ENCODE measurements at regions not wholly inside any gene's neighbourhood (a gene's known extent, or its start where the extent isn't known, plus 50 kb on each side); places are given as distances from the start of the nearest gene placed in this dataset.

- 27 to 30% methylated on average over 4 of the region's 4 CpGs for WGBS, 2 experiments (ENCODE audit: low coverage in 1 of 2, low lambda C conversion rate in 2 of 2, missing lambda C conversion rate in 2 of 2)
- TF ChIP-seq EZH2 (IDR thresholded peaks at IDR 0.05; ENCODE audit: insufficient read depth, poor library complexity, severe bottlenecking) (no peak), EZH2phosphoT487 (IDR thresholded peaks at IDR 0.05; ENCODE audit: insufficient read depth, low read depth) (no peak)
Observed at GRCh38 chr15:38690719-38691332, 126.2 kb upstream of the RASGRP1 start.

GRCh38 chr15:38691377-38691776, 126.8 kb upstream of the RASGRP1 start:
- Histone ChIP-seq H2AFZ (no peak overlapping the region), H3K4me3 (no peak overlapping the region), H3K79me2 (ENCODE audit: insufficient read depth) (no peaks in the 10 kb centered on the region), H3K27me3 (replicated peaks; ENCODE audit: insufficient read depth) (no peaks in the 10 kb centered on the region), H3K4me1 (ENCODE audit: insufficient read depth) (peaks cover 13% of the 10 kb centered on the region; the same call in 1 of the 2 replicates), H3K9me3 (ENCODE audit: low read depth) (no peaks in the 10 kb centered on the region), H3K9ac (no peak overlapping the region), H3K9me2 (ENCODE audit: insufficient read depth) (no peaks in the 10 kb centered on the region), H3K36me3 (ENCODE audit: low read depth) (no peaks in the 10 kb centered on the region), H3K4me2 (ENCODE audit: unreplicated experiment) (no peak overlapping the region), H3K27ac (no peak overlapping the region), H4K20me1 (ENCODE audit: insufficient read depth) (no peaks in the 10 kb centered on the region), H3F3A (ENCODE audit: insufficient read depth) (0 out of 2 replicates have a peak, but pooled peaks cover 6% of the 10 kb centered on the region)
- 86 to 93% methylated on average over 2 of the region's 2 CpGs for WGBS, 2 experiments (ENCODE audit: low coverage in 1 of 2, low lambda C conversion rate in 2 of 2, missing lambda C conversion rate in 2 of 2)
- in situ Hi-C loops (cut with MboI): loop anchor here (10.0 kb wide), 1 partner anchor 227 kb away; no protein-coding TSS in a partner anchor
- no peak for TF ChIP-seq EZH2phosphoT487 (IDR thresholded peaks at IDR 0.05; ENCODE audit: insufficient read depth, low read depth)
- no peak for TF ChIP-seq EZH2 (IDR thresholded peaks at IDR 0.05; ENCODE audit: insufficient read depth, poor library complexity, severe bottlenecking)
- DNase-seq: no peak

More at GRCh38 chr15:38690719-38691332, 126.2 kb upstream of the RASGRP1 start:
- no peaks in the 10 kb centered on the region for H3K79me2 ChIP-seq (ENCODE audit: insufficient read depth)
- peak; percentile 78 for DNase-seq
- no peak overlapping the region for H3K4me2 ChIP-seq (ENCODE audit: unreplicated experiment)
- no peaks in the 10 kb centered on the region for H3K9me3 ChIP-seq (ENCODE audit: low read depth)
- H3K9me2 ChIP-seq (ENCODE audit: insufficient read depth): no peaks in the 10 kb centered on the region
- H3K4me3 ChIP-seq: no peak overlapping the region
- H3F3A ChIP-seq (ENCODE audit: insufficient read depth): 0 out of 2 replicates have a peak, but pooled peaks cover 4% of the 10 kb centered on the region
- in situ Hi-C loops (cut with MboI): loop anchor here (10.0 kb wide), 1 partner anchor 226 kb away; no protein-coding TSS in a partner anchor
- H3K36me3 ChIP-seq (ENCODE audit: low read depth): no peaks in the 10 kb centered on the region
- H3K9ac ChIP-seq: no peak overlapping the region
- H3K4me1 ChIP-seq (ENCODE audit: insufficient read depth): peaks cover 7% of the 10 kb centered on the region; the same call in 1 of the 2 replicates
- H2AFZ ChIP-seq: no peak overlapping the region
- H3K27ac ChIP-seq: no peak overlapping the region
- no peaks in the 10 kb centered on the region for H4K20me1 ChIP-seq (ENCODE audit: insufficient read depth)
- H3K27me3 ChIP-seq (replicated peaks; ENCODE audit: insufficient read depth): no peaks in the 10 kb centered on the region

GRCh38 chr15:38691965-38692788, 127.6 kb upstream of the RASGRP1 start:
- no peak overlapping the region for H3K4me3 ChIP-seq
- H3K9me3 ChIP-seq (ENCODE audit: low read depth): no peaks in the 10 kb centered on the region
- H2AFZ ChIP-seq: no peak overlapping the region
- WGBS, 2 experiments (ENCODE audit: low coverage in 1 of 2, low lambda C conversion rate in 2 of 2, missing lambda C conversion rate in 2 of 2): 72 to 73% methylated on average over 7 of the region's 7 CpGs
- H3K4me1 ChIP-seq (ENCODE audit: insufficient read depth): peaks cover 14% of the 10 kb centered on the region; the same call in 1 of the 2 replicates
- no peak overlapping the region for H3K9ac ChIP-seq
- no peaks in the 10 kb centered on the region for H3K27me3 ChIP-seq (replicated peaks; ENCODE audit: insufficient read depth)
- no peaks in the 10 kb centered on the region for H3K9me2 ChIP-seq (ENCODE audit: insufficient read depth)
- no peak overlapping the region for H3K27ac ChIP-seq
- H3F3A ChIP-seq (ENCODE audit: insufficient read depth): 0 out of 2 replicates have a peak, but pooled peaks cover 8% of the 10 kb centered on the region
- no peak for DNase-seq
- in situ Hi-C loops (cut with MboI): loop anchor here (10.0 kb wide), 1 partner anchor 227 kb away; no protein-coding TSS in a partner anchor
- no peak for TF ChIP-seq EZH2phosphoT487 (IDR thresholded peaks at IDR 0.05; ENCODE audit: insufficient read depth, low read depth)
- TF ChIP-seq EZH2 (IDR thresholded peaks at IDR 0.05; ENCODE audit: insufficient read depth, poor library complexity, severe bottlenecking): no peak
- H4K20me1 ChIP-seq (ENCODE audit: insufficient read depth): no peaks in the 10 kb centered on the region
- H3K4me2 ChIP-seq (ENCODE audit: unreplicated experiment): no peak overlapping the region
- H3K36me3 ChIP-seq (ENCODE audit: low read depth): no peaks in the 10 kb centered on the region
- H3K79me2 ChIP-seq (ENCODE audit: insufficient read depth): no peaks in the 10 kb centered on the region

GRCh38 chr15:38692789-38693062, 128.1 kb upstream of the RASGRP1 start:
- Histone ChIP-seq H3K4me2 (ENCODE audit: unreplicated experiment) (no peak overlapping the region), H3K27ac (no peak overlapping the region), H3K79me2 (ENCODE audit: insufficient read depth) (no peaks in the 10 kb centered on the region), H3K4me3 (no peak overlapping the region), H3F3A (ENCODE audit: insufficient read depth) (0 out of 2 replicates have a peak, but pooled peaks cover 8% of the 10 kb centered on the region), H3K9me3 (ENCODE audit: low read depth) (no peaks in the 10 kb centered on the region), H3K9me2 (ENCODE audit: insufficient read depth) (no peaks in the 10 kb centered on the region), H2AFZ (no peak overlapping the region), H3K27me3 (replicated peaks; ENCODE audit: insufficient read depth) (no peaks in the 10 kb centered on the region), H3K9ac (no peak overlapping the region), H3K36me3 (ENCODE audit: low read depth) (no peaks in the 10 kb centered on the region), H4K20me1 (ENCODE audit: insufficient read depth) (no peaks in the 10 kb centered on the region), H3K4me1 (ENCODE audit: insufficient read depth) (peaks cover 10% of the 10 kb centered on the region; the same call in 1 of the 2 replicates)
- in situ Hi-C loops (cut with MboI): loop anchor here (10.0 kb wide), 1 partner anchor 228 kb away; no protein-coding TSS in a partner anchor
- no peak for DNase-seq
- WGBS, 2 experiments (ENCODE audit: low coverage in 1 of 2, low lambda C conversion rate in 2 of 2, missing lambda C conversion rate in 2 of 2): 89 to 96% methylated on average over 3 of the region's 3 CpGs
- TF ChIP-seq EZH2 (IDR thresholded peaks at IDR 0.05; ENCODE audit: insufficient read depth, poor library complexity, severe bottlenecking): no peak
- no peak for TF ChIP-seq EZH2phosphoT487 (IDR thresholded peaks at IDR 0.05; ENCODE audit: insufficient read depth, low read depth)
